Activated T-helper 2 cell treated with anti-CD3 and anti-CD28 coated beads, Interferon-gamma antibody, Interleukin-2, Interleukin-4, amounts not matched to agents 10 μg/mL and 5 μg/mL and 100 μg/mL, durations not matched to agents 14 hours and 24 hours and 36 hours (primary cell): ENCODE measurements at regions not wholly inside any gene's neighbourhood (a gene's known extent, or its start where the extent isn't known, plus 50 kb on each side); places are given as distances from the start of the nearest gene placed in this dataset.
"Not testable (repeated sequence)": the region's sequence is repeated elsewhere in the genome, so short reads cannot be mapped to it uniquely, and the experiment has no call there.

Source experiments
- DNase-seq: peaks from one replicate; pipeline ENCODE4 v3.0.0; 2021; ENCODE audit warnings: low spot score
- H3K27ac Mint-ChIP-seq: one replicate; pipeline ENCODE4 v1.8.0; 2021; ENCODE audit warnings: mixed read lengths
- H3K27me3 Mint-ChIP-seq: one replicate; pipeline ENCODE4 v1.8.0; 2021; ENCODE audit warnings: low read depth, mixed read lengths
- H3K36me3 Mint-ChIP-seq: one replicate; pipeline ENCODE4 v1.8.0; 2021; ENCODE audit warnings: low read depth, mixed read lengths
- H3K4me1 Mint-ChIP-seq: one replicate; pipeline ENCODE4 v1.8.0; 2021; ENCODE audit warnings: low read depth, mixed read lengths
- H3K4me3 Mint-ChIP-seq: one replicate; pipeline ENCODE4 v1.8.0; 2021; ENCODE audit warnings: low read depth, mild to moderate bottlenecking, moderate library complexity, mixed read lengths
- H3K9me3 Mint-ChIP-seq: one replicate; pipeline ENCODE4 v1.8.0; 2021; ENCODE audit warnings: mixed read lengths
- intact Hi-C: fragments of 100-400 bp; cut with micrococcal nuclease; formaldehyde crosslinking; loops from one replicate; pipeline ENCODE4 v1.15.1; 2023

- intact Hi-C loops, result no loop called here
- peaks cover 16% of the 10 kb centered on the region for H3K9me3 Mint-ChIP-seq
- peaks cover 27% of the 10 kb centered on the region for H3K4me1 Mint-ChIP-seq
- peaks cover 12% of the 10 kb centered on the region for H3K36me3 Mint-ChIP-seq
- DNase-seq, result no peak
- no peaks in the 10 kb centered on the region for H3K27me3 Mint-ChIP-seq
- H3K27ac Mint-ChIP-seq, result no peak overlapping the region
- H3K4me3 Mint-ChIP-seq, result no peak overlapping the region
These were observed 102.4 kb downstream of the GATA3 start for GRCh38 chr10:8156918-8157317.

GRCh38 chr10:8158193-8159071 lies 103.9 kb downstream of the GATA3 start:
- Mint-ChIP-seq H3K4me3 (no peak overlapping the region), H3K9me3 (peaks cover 23% of the 10 kb centered on the region), H3K27me3 (no peaks in the 10 kb centered on the region), H3K27ac (no peak overlapping the region), H3K36me3 (peaks cover 12% of the 10 kb centered on the region), H3K4me1 (peaks cover 28% of the 10 kb centered on the region)
- intact Hi-C loops, result loop anchor here (2.0 kb wide), 1 partner anchor 22 kb away; no protein-coding TSS in a partner anchor
- no peak for DNase-seq

- peak overlapping the region; percentile 74 for H3K27ac Mint-ChIP-seq
- peak overlapping the region; percentile 15 for H3K4me3 Mint-ChIP-seq
- H3K36me3 Mint-ChIP-seq, result peaks cover 17% of the 10 kb centered on the region
- no peaks in the 10 kb centered on the region for H3K27me3 Mint-ChIP-seq
- H3K9me3 Mint-ChIP-seq, result peaks cover 30% of the 10 kb centered on the region
- intact Hi-C loops, result loop anchor here (2.0 kb wide), 1 partner anchor 23 kb away; no protein-coding TSS in a partner anchor
- H3K4me1 Mint-ChIP-seq, result peaks cover 21% of the 10 kb centered on the region
- DNase-seq, result no peak
These were observed 105.1 kb downstream of the GATA3 start for GRCh38 chr10:8159341-8160165.

GRCh38 chr10:8163824-8164223 lies 109.3 kb downstream of the GATA3 start:
- intact Hi-C loops, result no loop called here
- Mint-ChIP-seq H3K36me3 (peaks cover 37% of the 10 kb centered on the region), H3K27me3 (no peaks in the 10 kb centered on the region), H3K27ac (no peak overlapping the region), H3K4me3 (no peak overlapping the region), H3K9me3 (peaks cover 64% of the 10 kb centered on the region), H3K4me1 (peaks cover 17% of the 10 kb centered on the region)
- DNase-seq, result no peak

- peaks cover 42% of the 10 kb centered on the region for H3K36me3 Mint-ChIP-seq
- H3K4me3 Mint-ChIP-seq, DNase-seq: not testable (repeated sequence)
These were observed 110.2 kb downstream of the GATA3 start for GRCh38 chr10:8164640-8165039.

GRCh38 chr10:8168836-8169235 lies 114.3 kb downstream of the GATA3 start:
- Mint-ChIP-seq H3K27me3 (no peaks in the 10 kb centered on the region), H3K4me1 (peaks cover 4% of the 10 kb centered on the region), H3K36me3 (peaks cover 36% of the 10 kb centered on the region), H3K4me3 (no peak overlapping the region), H3K27ac (no peak overlapping the region), H3K9me3 (peaks cover 52% of the 10 kb centered on the region)
- intact Hi-C loops, result no loop called here
- no peak for DNase-seq

More at GRCh38 chr10:8164640-8165039, 110.2 kb downstream of the GATA3 start:
- H3K27ac Mint-ChIP-seq, intact Hi-C loops, H3K27me3 Mint-ChIP-seq: not testable (repeated sequence)
- Mint-ChIP-seq H3K4me1 (peaks cover 11% of the 10 kb centered on the region), H3K9me3 (peaks cover 68% of the 10 kb centered on the region)

GRCh38 chr10:8171008-8171407 lies 116.5 kb downstream of the GATA3 start:
- H3K27ac Mint-ChIP-seq, result no peak overlapping the region
- H3K4me1 Mint-ChIP-seq, result peaks cover 4% of the 10 kb centered on the region
- no peaks in the 10 kb centered on the region for H3K27me3 Mint-ChIP-seq
- H3K4me3 Mint-ChIP-seq, result no peak overlapping the region
- intact Hi-C loops, result no loop called here
- H3K36me3 Mint-ChIP-seq, result peaks cover 23% of the 10 kb centered on the region
- peaks cover 35% of the 10 kb centered on the region for H3K9me3 Mint-ChIP-seq
- no peak for DNase-seq

- intact Hi-C loops, result no loop called here
- no peaks in the 10 kb centered on the region for H3K27me3 Mint-ChIP-seq
- peaks cover 16% of the 10 kb centered on the region for H3K36me3 Mint-ChIP-seq
- no peak overlapping the region for H3K27ac Mint-ChIP-seq
- DNase-seq, result no peak
- peaks cover 4% of the 10 kb centered on the region for H3K4me1 Mint-ChIP-seq
- no peak overlapping the region for H3K4me3 Mint-ChIP-seq
- H3K9me3 Mint-ChIP-seq, result peaks cover 26% of the 10 kb centered on the region
These were observed 118.1 kb downstream of the GATA3 start for GRCh38 chr10:8172604-8173003.

- Mint-ChIP-seq H3K27me3 (no peaks in the 10 kb centered on the region), H3K9me3 (peaks cover 21% of the 10 kb centered on the region), H3K36me3 (peaks cover 18% of the 10 kb centered on the region), H3K4me1 (peaks cover 4% of the 10 kb centered on the region), H3K4me3 (no peak overlapping the region), H3K27ac (no peak overlapping the region)
- DNase-seq, result no peak
- intact Hi-C loops, result no loop called here
These were observed 118.9 kb downstream of the GATA3 start for GRCh38 chr10:8173243-8173865.

GRCh38 chr10:8173866-8174243 lies 119.4 kb downstream of the GATA3 start:
- H3K9me3 Mint-ChIP-seq, result peaks cover 16% of the 10 kb centered on the region
- intact Hi-C loops, result no loop called here

GRCh38 chr10:8174762-8175161 lies 120.3 kb downstream of the GATA3 start:
- H3K4me1 Mint-ChIP-seq, result peaks cover 4% of the 10 kb centered on the region
- H3K27ac Mint-ChIP-seq, result no peak overlapping the region
- peaks cover 10% of the 10 kb centered on the region for H3K9me3 Mint-ChIP-seq
- no peak overlapping the region for H3K4me3 Mint-ChIP-seq
- H3K27me3 Mint-ChIP-seq, result no peaks in the 10 kb centered on the region
- no peak for DNase-seq
- intact Hi-C loops, result no loop called here
- H3K36me3 Mint-ChIP-seq, result peaks cover 6% of the 10 kb centered on the region

More at GRCh38 chr10:8173866-8174243, 119.4 kb downstream of the GATA3 start:
- H3K27me3 Mint-ChIP-seq, result no peaks in the 10 kb centered on the region
- H3K4me1 Mint-ChIP-seq, result peaks cover 4% of the 10 kb centered on the region
- DNase-seq, result no peak
- H3K4me3 Mint-ChIP-seq, result no peak overlapping the region
- peaks cover 14% of the 10 kb centered on the region for H3K36me3 Mint-ChIP-seq
- H3K27ac Mint-ChIP-seq, result no peak overlapping the region

- H3K36me3 Mint-ChIP-seq, H3K27ac Mint-ChIP-seq, H3K9me3 Mint-ChIP-seq, H3K27me3 Mint-ChIP-seq, intact Hi-C loops, H3K4me3 Mint-ChIP-seq, DNase-seq, H3K4me1 Mint-ChIP-seq: not testable (repeated sequence)
These were observed 123.0 kb downstream of the GATA3 start for GRCh38 chr10:8177526-8177925.
